8988T (cell line): ENCODE measurements at regions not wholly inside any gene's neighbourhood (a gene's known extent, or its start where the extent isn't known, plus 50 kb on each side); places are given as distances from the start of the nearest gene placed in this dataset.
A peak's percentile ranks its signal among the peaks of the same experiment; 100 is the strongest.

Source experiments
- DNase-seq: peaks from one replicate; pipeline ENCODE4 v3.0.0; 2011

DNA sequence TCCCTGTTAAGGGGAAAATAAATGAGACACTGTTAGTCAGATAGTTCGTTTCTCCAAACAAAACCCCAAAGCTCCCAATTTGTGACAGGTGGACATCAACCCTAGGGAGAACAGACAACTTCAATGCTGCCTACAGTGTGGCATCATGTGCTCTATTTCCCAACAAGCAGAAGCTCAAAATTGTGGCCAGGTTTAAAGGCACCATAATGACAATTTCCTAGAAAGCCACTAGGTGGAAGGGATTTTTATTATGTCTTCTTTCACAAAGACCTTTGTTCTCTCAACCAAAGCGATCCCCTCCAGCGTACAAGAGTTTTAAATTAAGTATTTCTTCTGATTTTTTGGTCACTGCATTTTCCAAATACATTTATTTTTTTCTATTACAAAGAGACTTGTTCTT lies 88.0 kb upstream of the MBIP start:
- DNase-seq: no peak

DNA sequence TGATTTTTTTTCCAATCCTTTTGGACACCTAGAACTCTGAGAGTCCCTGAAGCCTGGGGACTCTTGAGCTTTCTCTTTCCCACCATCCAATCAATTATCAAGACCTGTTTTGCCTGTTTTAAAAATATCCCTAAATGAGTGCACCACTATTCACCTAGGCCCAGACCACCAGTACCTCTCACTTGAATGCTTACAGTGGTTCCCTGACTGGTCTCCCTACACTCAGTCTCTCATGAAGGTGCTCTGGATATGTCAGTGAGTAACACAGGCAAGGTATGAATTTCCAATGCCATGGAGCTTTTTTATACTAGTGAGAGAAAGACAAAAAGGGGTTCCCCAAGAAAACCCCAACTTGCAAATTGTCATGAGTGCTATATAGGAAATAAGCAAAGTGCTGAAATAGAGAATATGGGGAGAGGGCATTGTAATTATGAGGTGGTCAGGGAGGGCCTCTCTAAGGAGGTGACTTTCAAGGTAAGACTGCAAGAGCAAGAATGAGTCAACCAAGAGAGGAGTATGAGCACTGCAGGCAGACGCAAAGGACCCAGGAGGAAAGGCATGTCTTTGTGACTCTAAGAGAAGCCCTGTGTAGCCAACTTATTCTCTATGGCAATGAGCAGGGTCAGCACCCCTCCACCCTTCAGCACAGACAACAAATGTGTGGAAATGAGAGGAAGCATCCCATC lies 85.3 kb upstream of the MBIP start:
- no peak for DNase-seq

DNA sequence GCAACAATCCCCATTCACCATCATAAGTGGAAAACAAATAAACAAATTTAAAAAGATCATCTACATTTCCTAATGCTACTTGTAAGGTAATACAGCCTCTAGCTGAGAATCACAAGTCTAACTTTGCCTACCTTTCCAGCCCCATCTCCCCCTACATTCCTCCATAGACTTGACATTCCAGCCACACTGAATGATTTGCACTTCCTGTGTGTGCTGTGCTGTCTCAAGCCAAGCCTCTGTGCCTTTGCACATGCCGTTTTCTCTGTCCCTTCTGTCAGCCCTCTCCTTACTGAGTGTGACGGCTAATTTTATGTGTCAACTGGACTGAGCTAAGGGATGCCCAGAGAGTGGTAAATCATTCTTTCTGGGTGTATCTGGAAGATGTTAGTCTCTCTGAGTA lies 82.4 kb upstream of the MBIP start:
- no peak for DNase-seq

DNA sequence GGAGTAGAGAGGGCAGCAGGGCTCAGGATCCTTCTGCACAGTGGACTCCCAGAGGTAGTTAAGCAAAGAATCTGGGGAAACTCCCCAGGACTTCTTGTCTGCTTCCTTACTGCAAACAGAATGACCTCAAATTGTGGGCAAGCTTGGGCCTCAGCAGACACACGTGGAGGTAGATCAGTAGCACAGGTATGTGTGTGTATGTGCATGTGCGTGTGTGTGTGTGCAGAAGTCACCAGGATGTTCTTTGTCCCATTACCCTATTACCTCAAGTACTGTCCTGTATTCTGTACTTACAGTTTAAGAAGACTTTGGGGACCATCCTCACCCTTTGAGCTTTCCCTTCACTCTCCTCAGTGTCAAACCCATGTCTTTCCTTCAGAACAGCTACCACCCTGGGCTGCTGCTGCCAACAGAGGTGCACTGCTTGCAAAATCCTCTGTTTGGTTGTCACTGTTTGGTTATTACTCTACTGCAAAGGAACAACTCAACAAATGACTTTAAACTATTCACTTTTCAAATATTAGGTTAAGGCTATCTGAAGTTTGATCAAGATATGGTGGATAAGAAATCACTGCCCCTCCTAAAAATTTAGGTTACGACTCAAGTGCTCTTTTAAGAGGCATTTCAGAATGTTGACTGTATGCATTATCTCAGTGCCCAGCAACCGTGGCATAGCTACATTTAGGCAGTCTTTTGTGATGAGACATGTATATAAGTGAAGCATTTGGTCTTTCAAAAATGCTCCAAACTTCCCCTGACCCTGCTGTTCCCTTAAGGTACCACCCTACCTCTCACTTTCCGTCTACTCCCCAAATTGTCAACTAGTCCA lies 78.2 kb upstream of the MBIP start:
- DNase-seq: no peak

DNA sequence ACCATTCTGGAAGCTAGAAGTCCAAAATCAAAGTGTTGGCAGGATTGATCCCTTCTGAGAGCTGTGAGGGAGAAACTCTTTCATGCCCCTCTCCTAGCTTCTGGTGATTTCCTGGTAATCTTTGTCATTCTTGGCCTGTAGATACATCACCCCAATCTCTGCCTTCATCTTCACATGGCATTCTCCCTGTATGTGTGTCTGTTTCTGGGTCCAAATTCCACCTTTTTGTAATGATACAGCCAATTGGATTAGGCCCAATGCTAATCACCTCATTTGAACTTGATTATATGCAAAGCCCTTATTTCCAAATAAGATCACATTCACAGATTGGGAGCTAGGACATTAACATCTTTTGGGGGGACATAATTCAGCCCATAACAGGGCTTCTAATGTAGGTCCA lies 76.9 kb upstream of the MBIP start:
- no peak for DNase-seq

DNA sequence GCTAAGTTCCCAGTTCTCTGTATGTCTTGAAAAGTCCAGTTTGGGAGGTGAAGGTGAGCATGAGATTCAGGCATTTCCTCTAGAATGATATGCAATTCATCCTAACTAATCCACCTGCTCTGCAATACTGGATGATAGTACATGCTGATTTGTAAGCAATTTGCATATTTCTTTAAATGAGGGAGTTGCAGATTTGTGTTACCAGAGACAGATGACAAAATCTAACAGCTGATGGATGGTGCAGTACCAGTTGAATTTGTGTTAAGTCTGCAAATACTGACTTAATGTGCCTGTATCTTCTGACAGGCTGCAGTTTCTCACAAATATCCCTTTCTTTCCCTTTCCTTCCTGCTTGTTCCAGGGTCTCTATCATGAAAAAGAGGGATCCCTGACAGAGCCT lies 76.4 kb upstream of the MBIP start:
- DNase-seq: no peak

DNA sequence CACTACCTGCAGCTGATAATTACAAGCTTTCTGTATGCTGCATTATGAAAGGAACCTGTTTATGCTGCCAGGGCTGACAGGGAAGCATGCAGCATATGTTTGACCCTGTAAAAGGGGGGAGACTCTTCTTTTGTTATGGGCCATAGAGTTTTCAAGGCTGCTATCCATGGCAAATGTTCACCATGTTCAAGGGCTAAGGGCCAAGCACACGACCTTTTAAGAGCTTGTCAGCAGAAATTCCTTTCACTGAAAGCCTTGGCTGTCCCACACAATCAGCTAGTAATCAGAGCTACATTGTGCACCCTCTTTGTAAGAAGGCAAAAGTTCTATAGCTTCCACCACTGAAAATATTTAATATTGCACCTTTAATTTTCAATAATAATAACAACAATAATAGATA lies 74.2 kb upstream of the MBIP start:
- DNase-seq: no peak

DNA sequence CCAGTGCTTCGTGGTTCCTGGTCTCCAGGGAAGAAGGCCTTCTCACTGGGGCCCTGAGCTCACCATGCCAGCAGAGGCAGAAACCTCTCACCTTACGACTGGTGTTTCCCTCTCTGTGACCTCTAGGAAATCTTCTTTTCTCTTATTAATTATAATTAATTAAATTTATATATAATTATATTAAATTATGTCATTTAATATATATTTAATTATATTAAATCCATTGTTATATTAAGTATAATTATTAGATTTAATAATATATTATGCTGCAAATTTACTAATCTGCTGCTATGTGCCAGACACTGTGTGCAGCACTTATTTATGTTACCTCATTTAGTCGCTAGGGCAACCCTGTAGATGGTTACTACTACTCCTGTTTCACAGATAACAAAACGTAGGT lies 70.3 kb upstream of the MBIP start:
- DNase-seq: no peak

DNA sequence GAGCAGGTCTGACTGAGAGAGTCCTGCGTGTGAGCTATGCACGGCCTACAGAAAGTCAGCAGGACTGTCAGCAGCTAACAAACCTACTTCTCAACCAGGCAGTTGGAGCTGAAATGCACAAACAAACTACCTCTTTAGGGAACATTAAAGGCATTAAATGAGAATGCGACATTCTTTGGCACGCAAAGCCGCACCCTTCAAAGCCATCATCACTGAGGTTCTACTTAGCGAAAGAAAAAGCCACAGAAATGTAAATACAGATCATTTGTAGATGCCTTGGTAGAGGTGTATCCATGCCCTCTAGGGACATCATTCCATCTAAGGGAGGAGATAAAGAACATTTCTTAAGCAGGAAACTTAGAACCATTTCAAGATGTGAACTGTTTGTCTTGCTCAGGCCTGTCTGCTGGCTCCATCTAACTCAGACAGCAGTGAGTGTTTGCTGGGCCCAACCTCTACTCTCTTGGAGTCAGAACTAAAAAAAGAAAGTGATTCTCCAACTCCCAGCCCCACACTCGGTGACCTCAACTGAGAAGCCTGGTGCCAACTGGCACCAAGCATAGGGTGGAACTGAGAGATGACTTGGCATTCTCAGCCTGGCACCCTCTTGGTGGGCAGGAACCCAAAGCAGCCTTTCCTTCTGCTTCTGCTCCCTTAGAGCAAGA lies 63.5 kb upstream of the MBIP start:
- no peak for DNase-seq

DNA sequence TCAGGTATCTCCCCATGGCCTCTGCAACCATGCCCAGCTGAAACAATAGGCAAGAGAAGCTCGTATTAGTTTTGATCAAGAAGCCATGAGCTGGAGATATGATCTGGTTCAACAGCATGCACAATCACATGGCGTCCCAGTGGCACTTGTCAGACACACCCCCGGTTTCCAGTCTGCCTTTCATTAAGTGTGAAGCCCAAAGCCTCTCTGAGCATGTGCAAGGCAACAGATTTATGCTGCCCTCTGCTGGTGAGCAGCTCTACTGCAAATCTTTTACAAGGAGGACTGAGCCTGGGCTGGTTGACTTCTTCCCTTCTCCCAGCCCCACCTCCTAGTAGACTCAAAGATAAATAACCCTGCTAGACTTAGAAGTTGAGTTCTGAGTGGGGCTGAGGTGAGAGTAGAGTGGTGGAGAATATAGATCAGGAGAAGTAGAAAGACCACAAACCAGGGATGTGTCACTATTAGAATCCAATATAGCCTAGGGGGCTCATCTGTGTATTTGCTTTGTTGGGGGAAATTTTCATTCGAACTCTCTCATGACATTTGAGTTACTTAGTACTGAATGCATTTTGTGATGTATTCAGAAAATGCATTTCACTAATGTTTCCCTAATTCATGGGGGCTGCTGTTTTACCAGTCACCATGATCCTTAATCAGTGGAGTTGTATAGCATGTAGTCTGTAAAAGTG lies 53.7 kb upstream of the MBIP start:
- peak; percentile 18 for DNase-seq
